Tibial nerve (tissue), 3 donors: ENCODE measurements at regions not wholly inside any gene's neighbourhood (a gene's known extent, or its start where the extent isn't known, plus 50 kb on each side); places are given as distances from the start of the nearest gene placed in this dataset.

ENCODE experiments used
- POLR2A ChIP-seq, 2 donors: fragments of 450-650 bp; IDR thresholded peaks; one replicate each; pipeline ENCODE4 v1.6.1; 2017; ENCODE audit warnings: antibody characterized with exemption in 2 of 2, mild to moderate bottlenecking in 2 of 2, moderate library complexity in 2 of 2
- TF ChIP-seq, protein P1 (sequence below), 5 experiments: fragments of 200-600 bp in 3 of 5; fragments of 450-650 bp in 2 of 5; sonication (generic) in 3 of 5; IDR thresholded peaks; one replicate each; pipeline ENCODE4 v1.5.1; 2016 to 2019; ENCODE audit warnings: antibody characterized with exemption in 5 of 5, mild to moderate bottlenecking in 3 of 5, moderate library complexity in 2 of 5

DNA sequence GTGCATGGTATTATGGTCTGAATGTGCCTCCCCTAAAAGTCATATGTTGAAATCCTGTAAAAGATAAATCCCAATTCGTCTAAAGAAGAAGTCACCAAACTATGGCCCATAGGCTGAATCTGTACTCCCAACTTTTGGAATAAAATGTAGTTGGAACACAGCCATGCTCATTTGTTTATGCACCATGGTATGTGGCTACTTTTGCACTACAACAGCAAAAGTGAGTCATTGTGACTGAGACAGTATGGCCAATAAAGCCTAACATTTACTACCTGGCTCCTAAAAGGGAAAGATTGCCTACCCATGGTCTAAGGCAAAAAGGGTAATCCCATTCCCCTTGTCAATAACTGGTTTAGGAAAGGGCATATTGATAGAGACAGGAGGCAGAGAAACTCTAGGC, 101.8 kb downstream of the LRIG3 start:
- TF ChIP-seq, protein P1, sequence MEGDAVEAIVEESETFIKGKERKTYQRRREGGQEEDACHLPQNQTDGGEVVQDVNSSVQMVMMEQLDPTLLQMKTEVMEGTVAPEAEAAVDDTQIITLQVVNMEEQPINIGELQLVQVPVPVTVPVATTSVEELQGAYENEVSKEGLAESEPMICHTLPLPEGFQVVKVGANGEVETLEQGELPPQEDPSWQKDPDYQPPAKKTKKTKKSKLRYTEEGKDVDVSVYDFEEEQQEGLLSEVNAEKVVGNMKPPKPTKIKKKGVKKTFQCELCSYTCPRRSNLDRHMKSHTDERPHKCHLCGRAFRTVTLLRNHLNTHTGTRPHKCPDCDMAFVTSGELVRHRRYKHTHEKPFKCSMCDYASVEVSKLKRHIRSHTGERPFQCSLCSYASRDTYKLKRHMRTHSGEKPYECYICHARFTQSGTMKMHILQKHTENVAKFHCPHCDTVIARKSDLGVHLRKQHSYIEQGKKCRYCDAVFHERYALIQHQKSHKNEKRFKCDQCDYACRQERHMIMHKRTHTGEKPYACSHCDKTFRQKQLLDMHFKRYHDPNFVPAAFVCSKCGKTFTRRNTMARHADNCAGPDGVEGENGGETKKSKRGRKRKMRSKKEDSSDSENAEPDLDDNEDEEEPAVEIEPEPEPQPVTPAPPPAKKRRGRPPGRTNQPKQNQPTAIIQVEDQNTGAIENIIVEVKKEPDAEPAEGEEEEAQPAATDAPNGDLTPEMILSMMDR (IDR thresholded peaks at IDR 0.05) = no peak
- TF ChIP-seq POLR2A (IDR thresholded peaks at IDR 0.05) = no peak
